SU-DHL-6 (cell line): ENCODE measurements at regions not wholly inside any gene's neighbourhood (a gene's known extent, or its start where the extent isn't known, plus 50 kb on each side); places are given as distances from the start of the nearest gene placed in this dataset.

Experiments used
- H2AFZ ChIP-seq: fragments of 200-600 bp; sonication (generic); 2 replicates; pipeline ENCODE4 v1.6.1; 2014; ENCODE audit warnings: low read depth, mild to moderate bottlenecking, moderate library complexity, mixed read lengths, antibody characterized with exemption, low read length; ENCODE audit not compliant: severe bottlenecking
- H3F3A ChIP-seq: fragments of 200-600 bp; shearing (Covaris generic); 2 replicates; pipeline ENCODE4 v1.6.0; 2016; ENCODE audit warnings: antibody characterized with exemption, mild to moderate bottlenecking; ENCODE audit not compliant: insufficient read depth
- H3K27ac ChIP-seq: fragments of 200-600 bp; sonication (generic); 2 replicates; pipeline ENCODE4 v1.5.1; 2016; ENCODE audit warnings: low read depth, mild to moderate bottlenecking, low read length, moderate library complexity, mixed read lengths
- H3K27me3 ChIP-seq: fragments of 200-600 bp; sonication (generic), shearing (Covaris generic); 2 replicates; pipeline ENCODE4 v1.6.0; 2014; ENCODE audit warnings: mild to moderate bottlenecking, low read length
- H3K36me3 ChIP-seq: fragments of 200-600 bp; sonication (generic); 2 replicates; pipeline ENCODE4 v1.6.1; 2014; ENCODE audit warnings: mild to moderate bottlenecking, low read length, mixed read lengths
- H3K4me2 ChIP-seq: fragments of 300-600, 200-600 bp; shearing (Covaris generic), sonication (generic); 2 replicates; pipeline ENCODE4 v1.6.0; 2014; ENCODE audit warnings: low read length, low read depth, mild to moderate bottlenecking; ENCODE audit not compliant: poor library complexity, severe bottlenecking
- H3K4me3 ChIP-seq: fragments of 200-600 bp; sonication (generic); 2 replicates; pipeline ENCODE4 v1.5.1; 2014; ENCODE audit warnings: antibody characterized with exemption, low read length, mild to moderate bottlenecking, mixed read lengths; ENCODE audit not compliant: insufficient read depth, poor library complexity, severe bottlenecking
- H3K79me2 ChIP-seq: fragments of 200-600 bp; sonication (generic); 2 replicates; pipeline ENCODE4 v1.6.1; 2014; ENCODE audit warnings: mild to moderate bottlenecking, low read length, moderate library complexity; ENCODE audit not compliant: insufficient read depth
- H3K9ac ChIP-seq: fragments of 200-600 bp; sonication (generic); 2 replicates; pipeline ENCODE4 v1.7.0; 2014; ENCODE audit warnings: mild to moderate bottlenecking, low read length
- H3K9me2 ChIP-seq: fragments of 200-600 bp; sonication (generic); replicated peaks from 2 replicates; pipeline ENCODE4 v1.6.1; 2014; ENCODE audit warnings: low read length; ENCODE audit not compliant: insufficient read depth
- H3K9me3 ChIP-seq: fragments of 200-600 bp; sonication (generic); 2 replicates; pipeline ENCODE4 v1.6.1; 2014; ENCODE audit warnings: low read length, mixed read lengths; ENCODE audit not compliant: insufficient read depth
- H4K20me1 ChIP-seq: fragments of 200-600 bp; sonication (generic); 2 replicates; pipeline ENCODE4 v1.6.1; 2014; ENCODE audit warnings: low read depth, mild to moderate bottlenecking, antibody characterized with exemption, low read length, moderate library complexity, mixed read lengths
- EZH2phosphoT487 ChIP-seq: fragments of 200-600 bp; sonication (generic), shearing (Covaris generic); conservative IDR thresholded peaks from 2 replicates; pipeline ENCODE4 v1.6.1; 2018; ENCODE audit warnings: mild to moderate bottlenecking, antibody characterized with exemption, low read length, moderate library complexity, mixed read lengths
- TF ChIP-seq, protein P1 (sequence below): fragments of 200-600 bp; sonication (generic); IDR thresholded peaks from one replicate; pipeline ENCODE4 v1.5.1; 2017; ENCODE audit warnings: antibody characterized with exemption, mild to moderate bottlenecking, low read length, moderate library complexity; ENCODE audit not compliant: insufficient read depth, poor library complexity, severe bottlenecking

DNA sequence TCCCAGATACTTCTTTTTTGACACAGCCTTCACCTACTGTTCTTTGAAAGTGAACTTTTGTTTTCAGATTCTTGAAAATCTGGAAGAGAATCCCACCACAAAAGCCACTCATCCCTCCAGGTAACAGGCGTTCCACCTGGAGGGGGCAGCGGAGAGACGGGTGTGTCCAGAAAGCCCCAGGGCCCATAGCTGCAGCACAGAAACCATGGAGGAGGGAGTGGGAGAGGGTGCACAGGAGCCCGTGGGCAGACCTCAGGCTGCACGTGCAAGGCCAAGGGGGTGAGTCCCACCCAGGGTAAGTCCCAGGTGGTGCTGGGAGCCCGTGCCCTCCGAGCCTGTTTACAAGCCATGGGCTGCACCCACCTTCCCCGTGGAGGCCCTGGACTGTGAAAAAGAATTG lies 86.5 kb downstream of the PSMG1 start:
- no peak overlapping the region for H3K9ac ChIP-seq
- no peaks in the 10 kb centered on the region for H3F3A ChIP-seq
- H3K9me2 ChIP-seq = no peaks in the 10 kb centered on the region
- H3K79me2 ChIP-seq = no peaks in the 10 kb centered on the region
- H3K9me3 ChIP-seq = no peaks in the 10 kb centered on the region
- no peak overlapping the region for H3K4me2 ChIP-seq
- H3K27ac ChIP-seq = no peak overlapping the region
- no peaks in the 10 kb centered on the region for H3K36me3 ChIP-seq
- H3K4me3 ChIP-seq = no peak overlapping the region
- H4K20me1 ChIP-seq = no peaks in the 10 kb centered on the region
- H3K27me3 ChIP-seq = no peaks in the 10 kb centered on the region
- H2AFZ ChIP-seq = no peak overlapping the region
- no peak for TF ChIP-seq EZH2phosphoT487
- TF ChIP-seq, protein P1, sequence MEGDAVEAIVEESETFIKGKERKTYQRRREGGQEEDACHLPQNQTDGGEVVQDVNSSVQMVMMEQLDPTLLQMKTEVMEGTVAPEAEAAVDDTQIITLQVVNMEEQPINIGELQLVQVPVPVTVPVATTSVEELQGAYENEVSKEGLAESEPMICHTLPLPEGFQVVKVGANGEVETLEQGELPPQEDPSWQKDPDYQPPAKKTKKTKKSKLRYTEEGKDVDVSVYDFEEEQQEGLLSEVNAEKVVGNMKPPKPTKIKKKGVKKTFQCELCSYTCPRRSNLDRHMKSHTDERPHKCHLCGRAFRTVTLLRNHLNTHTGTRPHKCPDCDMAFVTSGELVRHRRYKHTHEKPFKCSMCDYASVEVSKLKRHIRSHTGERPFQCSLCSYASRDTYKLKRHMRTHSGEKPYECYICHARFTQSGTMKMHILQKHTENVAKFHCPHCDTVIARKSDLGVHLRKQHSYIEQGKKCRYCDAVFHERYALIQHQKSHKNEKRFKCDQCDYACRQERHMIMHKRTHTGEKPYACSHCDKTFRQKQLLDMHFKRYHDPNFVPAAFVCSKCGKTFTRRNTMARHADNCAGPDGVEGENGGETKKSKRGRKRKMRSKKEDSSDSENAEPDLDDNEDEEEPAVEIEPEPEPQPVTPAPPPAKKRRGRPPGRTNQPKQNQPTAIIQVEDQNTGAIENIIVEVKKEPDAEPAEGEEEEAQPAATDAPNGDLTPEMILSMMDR = no peak

DNA sequence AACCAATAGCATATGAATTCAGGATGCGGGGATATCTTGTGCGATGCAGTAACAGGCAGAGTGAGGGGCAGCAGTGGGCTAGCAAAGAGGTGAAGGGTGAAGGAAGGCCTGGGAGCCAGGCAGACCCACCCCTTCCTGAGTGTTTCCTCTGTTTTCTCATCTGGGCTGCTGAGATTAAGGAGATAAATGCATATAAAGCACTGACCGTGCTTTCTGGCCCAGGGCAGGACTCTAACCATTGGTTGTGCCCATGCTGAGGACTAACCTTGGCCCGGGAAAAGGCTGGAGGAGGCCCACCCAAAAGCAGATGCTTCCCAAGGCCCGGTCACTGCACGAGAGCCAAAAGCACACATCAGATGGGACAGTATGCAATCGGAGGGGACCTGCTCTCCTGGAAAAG lies 87.6 kb downstream of the PSMG1 start:
- no peaks in the 10 kb centered on the region for H3K9me3 ChIP-seq
- no peaks in the 10 kb centered on the region for H3F3A ChIP-seq
- H4K20me1 ChIP-seq = no peaks in the 10 kb centered on the region
- H3K9ac ChIP-seq = no peak overlapping the region
- no peaks in the 10 kb centered on the region for H3K27me3 ChIP-seq
- no peaks in the 10 kb centered on the region for H3K79me2 ChIP-seq
- TF ChIP-seq EZH2phosphoT487 = no peak
- TF ChIP-seq, protein P1 = no peak
- H3K36me3 ChIP-seq = no peaks in the 10 kb centered on the region
- H3K9me2 ChIP-seq = no peaks in the 10 kb centered on the region
- H3K4me2 ChIP-seq = no peak overlapping the region
- no peak overlapping the region for H2AFZ ChIP-seq
- H3K27ac ChIP-seq = no peak overlapping the region
- H3K4me3 ChIP-seq = no peak overlapping the region

DNA sequence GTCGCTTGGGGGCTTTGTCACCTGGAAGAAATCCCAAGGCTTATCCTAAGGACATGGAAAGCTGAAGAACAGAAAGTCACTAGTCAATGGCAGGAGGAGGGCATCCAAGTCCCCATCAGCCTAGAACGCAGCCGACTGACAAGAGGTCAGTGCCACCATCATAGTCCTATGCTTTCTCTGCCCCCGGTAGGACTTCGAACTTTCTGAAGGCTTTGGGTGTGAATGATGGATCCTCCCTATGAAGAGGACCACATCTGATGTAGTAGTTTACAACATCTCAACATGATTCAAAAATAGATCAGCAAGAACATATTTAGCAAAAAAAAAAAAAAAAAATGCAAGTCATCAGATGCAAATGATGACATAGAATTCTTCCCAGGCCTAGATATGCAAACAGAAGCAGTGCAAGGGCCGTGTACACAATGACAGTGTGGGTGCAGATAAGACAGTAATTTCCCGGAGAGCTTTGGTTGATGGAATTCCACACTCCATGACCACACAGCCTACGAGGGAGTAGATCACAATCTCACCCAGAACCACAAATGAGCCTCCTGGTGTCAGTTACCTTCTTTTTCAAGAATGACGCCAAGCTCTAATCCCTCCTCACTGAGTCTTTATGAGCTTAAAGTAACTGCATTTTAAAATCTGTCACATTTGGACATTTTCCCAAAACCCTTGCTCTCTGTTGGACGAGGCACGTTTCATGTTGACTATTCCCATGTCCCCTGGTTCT lies 88.2 kb downstream of the PSMG1 start:
- Histone ChIP-seq H3K36me3 (no peaks in the 10 kb centered on the region), H3K27ac (no peak overlapping the region), H3K4me2 (no peak overlapping the region), H2AFZ (no peak overlapping the region), H4K20me1 (no peaks in the 10 kb centered on the region), H3K9me2 (no peaks in the 10 kb centered on the region), H3K9me3 (no peaks in the 10 kb centered on the region), H3K27me3 (no peaks in the 10 kb centered on the region), H3F3A (no peaks in the 10 kb centered on the region), H3K4me3 (no peak overlapping the region), H3K9ac (no peak overlapping the region), H3K79me2 (no peaks in the 10 kb centered on the region)
- TF ChIP-seq EZH2phosphoT487 = no peak
- TF ChIP-seq, protein P1 = no peak
